H1 (cell line): ENCODE measurements at regions not wholly inside any gene's neighbourhood (a gene's known extent, or its start where the extent isn't known, plus 50 kb on each side); places are given as distances from the start of the nearest gene placed in this dataset.

Experiments
- SIN3A ChIP-seq, 2 experiments: IDR thresholded peaks in 1 of 2; conservative IDR thresholded peaks in 1 of 2; 2 replicates each; pipeline ENCODE4 v1.6.1; 2011 to 2012; ENCODE audit warnings: low read length in 2 of 2, improper control_type of control experiment in 1 of 2, low read depth in 1 of 2, mild to moderate bottlenecking in 1 of 2
- TCF12 ChIP-seq: IDR thresholded peaks from 2 replicates; pipeline ENCODE4 v1.6.1; 2011; ENCODE audit warnings: low read depth, mild to moderate bottlenecking, low read length
- TEAD4 ChIP-seq: IDR thresholded peaks from 2 replicates; pipeline ENCODE4 v1.6.1; 2012; ENCODE audit warnings: low read depth, low read length, inconsistent platforms, mixed read lengths
- TF ChIP-seq, protein P1 (sequence below), 3 experiments: IDR thresholded peaks; 1 replicate in 2 of 3; 2 replicates in 1 of 3; pipeline versions ENCODE4 v1.5.1 to v1.6.1; 2011; ENCODE audit warnings: low read length in 3 of 3, mild to moderate bottlenecking in 3 of 3, inconsistent platforms in 2 of 3, low read depth in 1 of 3, moderate library complexity in 1 of 3; ENCODE audit not compliant: insufficient read depth in 1 of 3; ENCODE audit errors: control extremely low read depth in 1 of 3

DNA sequence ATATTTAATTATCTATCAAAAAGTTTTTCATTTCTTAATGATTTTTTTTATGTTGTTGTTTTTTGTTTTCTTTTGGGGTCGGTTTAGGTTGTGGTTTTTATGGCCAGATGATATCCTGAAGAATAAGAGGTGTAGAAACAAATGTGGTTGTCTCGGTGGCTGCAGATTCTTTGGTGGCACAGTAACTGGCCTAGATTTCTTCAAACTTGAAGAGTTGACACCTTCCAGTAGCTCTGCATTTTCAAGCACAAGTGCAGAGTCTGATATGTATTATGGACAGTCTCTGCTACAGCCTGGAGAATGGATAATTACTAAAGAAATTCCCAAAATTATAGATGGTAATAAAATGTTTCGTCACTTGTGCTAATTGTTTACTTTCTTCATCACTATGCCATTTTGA is 82.6 kb downstream of the BLTP1 start (continued):
- TF ChIP-seq SIN3A (conservative IDR thresholded peaks at IDR 0.05 in 1 of 2, IDR thresholded peaks at IDR 0.05 in 1 of 2; ENCODE audit: low read depth in 1 of 2, low read length in 2 of 2) (no peak), TCF12 (no peak), TEAD4 (no peak)
- TF ChIP-seq, protein P1, sequence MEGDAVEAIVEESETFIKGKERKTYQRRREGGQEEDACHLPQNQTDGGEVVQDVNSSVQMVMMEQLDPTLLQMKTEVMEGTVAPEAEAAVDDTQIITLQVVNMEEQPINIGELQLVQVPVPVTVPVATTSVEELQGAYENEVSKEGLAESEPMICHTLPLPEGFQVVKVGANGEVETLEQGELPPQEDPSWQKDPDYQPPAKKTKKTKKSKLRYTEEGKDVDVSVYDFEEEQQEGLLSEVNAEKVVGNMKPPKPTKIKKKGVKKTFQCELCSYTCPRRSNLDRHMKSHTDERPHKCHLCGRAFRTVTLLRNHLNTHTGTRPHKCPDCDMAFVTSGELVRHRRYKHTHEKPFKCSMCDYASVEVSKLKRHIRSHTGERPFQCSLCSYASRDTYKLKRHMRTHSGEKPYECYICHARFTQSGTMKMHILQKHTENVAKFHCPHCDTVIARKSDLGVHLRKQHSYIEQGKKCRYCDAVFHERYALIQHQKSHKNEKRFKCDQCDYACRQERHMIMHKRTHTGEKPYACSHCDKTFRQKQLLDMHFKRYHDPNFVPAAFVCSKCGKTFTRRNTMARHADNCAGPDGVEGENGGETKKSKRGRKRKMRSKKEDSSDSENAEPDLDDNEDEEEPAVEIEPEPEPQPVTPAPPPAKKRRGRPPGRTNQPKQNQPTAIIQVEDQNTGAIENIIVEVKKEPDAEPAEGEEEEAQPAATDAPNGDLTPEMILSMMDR (IDR thresholded peaks at IDR 0.05; ENCODE audit: control extremely low read depth in 1 of 3, insufficient read depth in 1 of 3, low read depth in 1 of 3, low read length in 3 of 3), result no peak
- TF ChIP-seq, all 59 proteins: peak for 0
